Fibroblast of pulmonary artery (primary cell): ENCODE measurements at regions not wholly inside any gene's neighbourhood (a gene's known extent, or its start where the extent isn't known, plus 50 kb on each side); places are given as distances from the start of the nearest gene placed in this dataset.

ENCODE experiments used
- DNase-seq: peaks from one replicate; pipeline ENCODE4 v3.0.0-alpha.2; 2010; ENCODE audit warnings: low read depth
- H3K4me3 ChIP-seq: replicated peaks from 2 replicates; pipeline ENCODE4 v1.5.1; 2011; ENCODE audit warnings: low read depth, mild to moderate bottlenecking, control low read depth, low read length, moderate library complexity
- CTCF ChIP-seq: IDR thresholded peaks from 2 replicates; pipeline ENCODE4 v1.5.1; 2011; ENCODE audit warnings: mild to moderate bottlenecking, control low read depth, low read length, inconsistent platforms; ENCODE audit errors: missing control alignments

- no peak overlapping the region for H3K4me3 ChIP-seq
- TF ChIP-seq CTCF: no peak
- DNase-seq: no peak
Observed at GRCh38 chr2:40841856-40842255, 390.0 kb upstream of the SLC8A1 start.

GRCh38 chr2:40844353-40845277 lies 392.7 kb upstream of the SLC8A1 start:
- no peak for TF ChIP-seq CTCF
- peak; percentile 11 for DNase-seq
- no peak overlapping the region for H3K4me3 ChIP-seq

- TF ChIP-seq CTCF: no peak
- no peak overlapping the region for H3K4me3 ChIP-seq
- no peak for DNase-seq
Observed at GRCh38 chr2:40851661-40852060, 399.8 kb upstream of the SLC8A1 start.

GRCh38 chr2:40859617-40860016 lies 407.7 kb upstream of the SLC8A1 start:
- TF ChIP-seq CTCF: no peak
- no peak overlapping the region for H3K4me3 ChIP-seq
- DNase-seq: no peak

- TF ChIP-seq CTCF: no peak
- H3K4me3 ChIP-seq: no peak overlapping the region
- DNase-seq: no peak
Observed at GRCh38 chr2:40867829-40868228, 415.9 kb upstream of the SLC8A1 start.

- no peak for DNase-seq
- H3K4me3 ChIP-seq: no peak overlapping the region
- TF ChIP-seq CTCF: no peak
Observed at GRCh38 chr2:40872580-40872979, 420.7 kb upstream of the SLC8A1 start.

- no peak for DNase-seq
- no peak overlapping the region for H3K4me3 ChIP-seq
- TF ChIP-seq CTCF: no peak
Observed at GRCh38 chr2:40874380-40874779, 422.5 kb upstream of the SLC8A1 start.
